K562 (cell line): ENCODE measurements at regions not wholly inside any gene's neighbourhood (a gene's known extent, or its start where the extent isn't known, plus 50 kb on each side); places are given as distances from the start of the nearest gene placed in this dataset.
"Not testable (repeated sequence)": the region's sequence is repeated elsewhere in the genome, so short reads cannot be mapped to it uniquely, and the experiment has no call there.

ENCODE experiments used
- ATAC-seq: fragments of 200-7000 bp; cut with Tn5 transposase; 3 replicates; pipeline ENCODE4 v1.9.1; 2020; ENCODE audit warnings: moderate library complexity
- BruUV-seq: library from RNA; stranded (reverse); fragments of 400-500 nt; replicated peaks from 2 replicates; lab custom pipeline; 2021; lab: Mats Ljungman, UMichigan
- CTCF ChIA-PET: fragments of 300-600 bp; formaldehyde crosslinking; extraction: SDS; loops from one replicate; lab custom pipeline; 2021; ENCODE audit warnings: low intra/inter-chr PET ratio; lab: Yijun Ruan, JAX
- POLR2A ChIA-PET: fragments of 300-600, 350-650 bp; sonication (Branson Sonifier 250); formaldehyde crosslinking; extraction: SDS; loops from one replicate; lab custom pipeline; 2021; ENCODE audit warnings: antibody characterized with exemption, inconsistent platforms; lab: Yijun Ruan, JAX
- DNase-seq, 4 experiments: peaks; one replicate each; pipeline versions ENCODE4 v3.0.0 to v3.0.0-alpha.2; 2011 to 2018; ENCODE audit warnings: low spot score in 3 of 4, mixed read lengths in 3 of 4; ENCODE audit errors: extremely low read depth in 1 of 4
- FAIRE-seq: peaks from 2 replicates; lab custom pipeline; 2011; peaks lifted over from hg19 to GRCh38; lab: Jason Lieb, UNC
- H2AFZ ChIP-seq: 2 replicates; pipeline ENCODE4 v1.6.0; 2011; ENCODE audit warnings: low read depth, low read length, control low read depth, inconsistent platforms
- H3K27ac ChIP-seq: fragments of 200-600 bp; 3 replicates; pipeline ENCODE4 v1.8.0; 2011; ENCODE audit warnings: low read depth, mild to moderate bottlenecking, control low read depth, inconsistent platforms, low read length, moderate library complexity, mixed read lengths; ENCODE audit errors: extremely low read depth
- H3K27me3 ChIP-seq, 2 experiments: fragments of 300-600 bp in 1 of 2; 2 replicates in 1 of 2; 3 replicates in 1 of 2; pipeline versions ENCODE4 v1.6.0 to v1.8.0; 2011; ENCODE audit warnings: inconsistent platforms in 2 of 2, low read length in 2 of 2, mild to moderate bottlenecking in 1 of 2, mixed read lengths in 1 of 2, moderate library complexity in 1 of 2; ENCODE audit not compliant: control insufficient read depth in 2 of 2, insufficient read depth in 2 of 2
- H3K36me3 ChIP-seq: fragments of 300-600 bp; 3 replicates; pipeline ENCODE4 v1.8.0; 2011; ENCODE audit warnings: mild to moderate bottlenecking, low read length, inconsistent platforms; ENCODE audit not compliant: control insufficient read depth, insufficient read depth
- H3K4me1 ChIP-seq, 2 experiments: fragments of 200-600 bp in 1 of 2; replicated peaks in 1 of 2; 2 replicates in 1 of 2; 3 replicates in 1 of 2; pipeline versions ENCODE4 v1.5.1 to v1.8.0; 2011; ENCODE audit warnings: inconsistent platforms in 2 of 2, low read length in 2 of 2, mild to moderate bottlenecking in 1 of 2, mixed read lengths in 1 of 2, moderate library complexity in 1 of 2; ENCODE audit not compliant: control insufficient read depth in 2 of 2, insufficient read depth in 2 of 2
- H3K4me2 ChIP-seq: 2 replicates; pipeline ENCODE4 v1.6.1; 2011; ENCODE audit warnings: low read length, control low read depth, inconsistent platforms, mixed read lengths; ENCODE audit not compliant: insufficient read depth
- H3K4me3 ChIP-seq: fragments of 200-600 bp; sonication (generic), shearing (Covaris generic); 2 replicates; pipeline ENCODE4 v1.5.1; 2016; ENCODE audit warnings: control low read depth, inconsistent platforms
- H3K79me2 ChIP-seq: fragments of 200-600 bp; 3 replicates; pipeline ENCODE4 v1.8.0; 2011; ENCODE audit warnings: low read length, inconsistent platforms; ENCODE audit not compliant: control insufficient read depth, insufficient read depth
- H3K9ac ChIP-seq, 2 experiments: 2 replicates each; pipeline versions ENCODE4 v1.6.0 to v1.6.1; 2011; ENCODE audit warnings: low read depth in 2 of 2, low read length in 2 of 2, control low read depth in 1 of 2, inconsistent platforms in 1 of 2, mild to moderate bottlenecking in 1 of 2, mixed read lengths in 1 of 2; ENCODE audit not compliant: insufficient read depth in 1 of 2
- H3K9me1 ChIP-seq: one replicate; pipeline ENCODE4 v1.6.0; 2011; ENCODE audit warnings: inconsistent platforms, mild to moderate bottlenecking, low read length, moderate library complexity; ENCODE audit not compliant: control insufficient read depth, insufficient read depth
- H3K9me3 ChIP-seq: replicated peaks from 2 replicates; pipeline ENCODE4 v1.5.1; 2011; ENCODE audit warnings: low read depth, low read length, inconsistent platforms; ENCODE audit not compliant: control insufficient read depth, insufficient read depth
- H4K20me1 ChIP-seq: replicated peaks from 2 replicates; pipeline ENCODE4 v1.6.1; 2011; ENCODE audit warnings: low read length, inconsistent platforms, mixed read lengths; ENCODE audit not compliant: control insufficient read depth, insufficient read depth
- STAT5A ChIP-seq: IDR thresholded peaks from 2 replicates; pipeline ENCODE4 v1.6.1; 2012; ENCODE audit warnings: low read length, inconsistent platforms, borderline replicate concordance
- ZBTB1 ChIP-seq: sonication (generic); formaldehyde crosslinking; IDR thresholded peaks from 2 replicates; pipeline ENCODE4 v1.8.1; 2023; ENCODE audit warnings: missing genetic modification reagents, low read depth, mild to moderate bottlenecking, borderline replicate concordance
- ZNF134 ChIP-seq: fragments of 250-450 bp; sonication (Bioruptor Pico); conservative IDR thresholded peaks from 2 replicates; pipeline ENCODE4 v1.4.0; 2020
- ZNF23 ChIP-seq: fragments of 250-450 bp; sonication (Bioruptor Pico); IDR thresholded peaks from 2 replicates; pipeline ENCODE4 v1.4.0; 2020; ENCODE audit warnings: mild to moderate bottlenecking
- ZNF584 ChIP-seq: fragments of 200-800 bp; sonication (Bioruptor generic); IDR thresholded peaks from 2 replicates; pipeline ENCODE4 v1.6.1; 2016; ENCODE audit warnings: low read depth, mild to moderate bottlenecking, missing genetic modification characterization, missing compliant biosample characterization
- WGBS: fragments of 100-300 bp; shearing (Covaris generic); methylation state at CpG from one replicate; pipeline ENCODE4 v1.1.6; 2016; ENCODE audit warnings: low coverage, mixed read lengths; ENCODE audit not compliant: insufficient coverage; ENCODE audit errors: missing lambda C conversion rate; 5-methylcytosine and 5-hydroxymethylcytosine counted together
- in situ Hi-C: fragments of 300-500 bp; cut with MboI; formaldehyde crosslinking; loops from 4 replicates; pipeline ENCODE4 v1.15.0; 2018; ENCODE audit warnings: inconsistent platforms, mixed read lengths
- intact Hi-C: fragments of 100-400 bp; cut with micrococcal nuclease; formaldehyde crosslinking; loops from 2 replicates; pipeline ENCODE4 v1.14.2; 2022
- TF ChIP-seq, protein P1 (sequence below): IDR thresholded peaks from 2 replicates; pipeline ENCODE4 v1.6.1; 2012; ENCODE audit warnings: low read depth, low read length, improper control_type of control experiment, borderline replicate concordance

GRCh38 chr12:46475972-46476645, 103.5 kb upstream of the SLC38A2 start (continued):
- TF ChIP-seq, protein P1, sequence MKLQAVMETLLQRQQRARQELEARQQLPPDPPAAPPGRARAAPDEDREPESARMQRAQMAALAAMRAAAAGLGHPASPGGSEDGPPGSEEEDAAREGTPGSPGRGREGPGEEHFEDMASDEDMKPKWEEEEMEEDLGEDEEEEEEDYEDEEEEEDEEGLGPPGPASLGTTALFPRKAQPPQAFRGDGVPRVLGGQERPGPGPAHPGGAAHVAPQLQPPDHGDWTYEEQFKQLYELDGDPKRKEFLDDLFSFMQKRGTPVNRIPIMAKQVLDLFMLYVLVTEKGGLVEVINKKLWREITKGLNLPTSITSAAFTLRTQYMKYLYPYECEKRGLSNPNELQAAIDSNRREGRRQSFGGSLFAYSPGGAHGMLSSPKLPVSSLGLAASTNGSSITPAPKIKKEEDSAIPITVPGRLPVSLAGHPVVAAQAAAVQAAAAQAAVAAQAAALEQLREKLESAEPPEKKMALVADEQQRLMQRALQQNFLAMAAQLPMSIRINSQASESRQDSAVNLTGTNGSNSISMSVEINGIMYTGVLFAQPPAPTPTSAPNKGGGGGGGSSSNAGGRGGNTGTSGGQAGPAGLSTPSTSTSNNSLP: no peak
- TF ChIP-seq ZNF134 (CRISPR knock-in tag): peak; percentile 31; the same call in 1 of the 2 replicates
- no peak for TF ChIP-seq ZBTB1 (CRISPR knock-in tag)
- no peak for TF ChIP-seq STAT5A
- TF ChIP-seq ZNF23 (CRISPR knock-in tag): no peak

DNA sequence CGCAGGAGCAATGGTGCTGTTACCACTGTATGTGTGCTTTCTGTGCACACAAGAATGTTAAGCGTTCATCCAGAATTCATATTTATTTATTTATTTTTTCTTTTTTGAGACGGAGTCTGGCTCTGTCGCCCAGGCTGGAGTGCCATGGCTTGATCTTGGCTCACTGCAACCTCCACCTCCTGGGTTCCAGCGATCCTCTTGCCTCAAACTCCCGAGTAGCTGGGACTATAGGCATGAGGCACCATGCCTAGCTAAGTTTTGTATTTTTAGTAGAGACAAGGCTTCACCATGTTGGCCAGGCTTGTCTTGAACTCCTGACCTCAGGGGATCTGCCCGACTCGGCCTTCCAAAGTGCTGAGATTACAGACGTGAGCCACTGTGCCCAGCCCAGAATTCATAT, 101.8 kb upstream of the SLC38A2 start:
- BruUV-seq, in situ Hi-C loops, H3K9ac ChIP-seq, ATAC-seq, H3K9me1 ChIP-seq, H3K9me3 ChIP-seq, DNase-seq, H3K36me3 ChIP-seq, H3K4me2 ChIP-seq, H4K20me1 ChIP-seq, FAIRE-seq, H3K4me3 ChIP-seq, CTCF ChIA-PET, H3K79me2 ChIP-seq, H3K27me3 ChIP-seq: not testable (repeated sequence)
- intact Hi-C loops: loop anchor here (5.0 kb wide), 1 partner anchor 92 kb away; no protein-coding TSS in a partner anchor
- Histone ChIP-seq H3K4me1 (peaks cover 0 to 22% of the 10 kb centered on the region in 2 experiments; a peak in 3 of 5 replicates), H2AFZ (peak overlapping the region; percentile 89; the same call in 1 of the 2 replicates), H3K27ac (peak overlapping the region; percentile 74; the same call in 1 of the 3 replicates)
- POLR2A ChIA-PET: interaction anchor here (1.0 kb wide), 1 partner anchor 8 kb away, joined by 3 read pairs; no protein-coding TSS in a partner anchor
- TF ChIP-seq ZNF584: 0 out of 2 replicates have a peak, but pooled peaks have one; percentile 11
- 80% methylated on average over 9 of the region's 9 CpGs for WGBS
